Vagina (tissue), 2 donors: ENCODE measurements at regions not wholly inside any gene's neighbourhood (a gene's known extent, or its start where the extent isn't known, plus 50 kb on each side); places are given as distances from the start of the nearest gene placed in this dataset.

Source experiments
- DNase-seq, 2 donors: peaks; one replicate each; pipeline ENCODE4 v3.0.0-alpha.2; 2017; ENCODE audit errors: extremely low spot score in 2 of 2
- H3K27ac ChIP-seq: fragments of 200-600 bp; sonication (generic); one replicate; pipeline ENCODE4 v1.5.1; 2019
- H3K27me3 ChIP-seq: fragments of 200-600 bp; sonication (generic); one replicate; pipeline ENCODE4 v1.5.1; 2019
- H3K36me3 ChIP-seq, 2 donors: fragments of 200-600 bp; sonication (generic); one replicate each; pipeline ENCODE4 v1.5.1; 2017 to 2019
- H3K4me1 ChIP-seq: fragments of 200-600 bp; sonication (generic); one replicate; pipeline ENCODE4 v1.5.1; 2019
- H3K4me3 ChIP-seq, 2 donors: fragments of 200-600 bp; sonication (generic); 1 replicate in 1 of 2; 2 replicates in 1 of 2; pipeline ENCODE4 v1.5.1; 2016 to 2019
- H3K9me3 ChIP-seq: fragments of 200-600 bp; sonication (generic); one replicate; pipeline ENCODE4 v1.5.1; 2019
- CTCF ChIP-seq, 3 experiments: fragments of 450-650 bp in 2 of 3; fragments of 200-600 bp in 1 of 3; sonication (generic) in 1 of 3; IDR thresholded peaks; one replicate each; pipeline ENCODE4 v1.5.1; 2017 to 2019; ENCODE audit warnings: antibody characterized with exemption in 3 of 3, mild to moderate bottlenecking in 2 of 3, moderate library complexity in 2 of 3
- POLR2A ChIP-seq, 2 donors: fragments of 450-650 bp; IDR thresholded peaks; one replicate each; pipeline ENCODE4 v1.6.1; 2017; ENCODE audit warnings: antibody characterized with exemption in 2 of 2, mild to moderate bottlenecking in 2 of 2, moderate library complexity in 2 of 2
- POLR2AphosphoS5 ChIP-seq, 2 donors: sonication (generic); formaldehyde crosslinking; IDR thresholded peaks; one replicate each; pipeline ENCODE4 v1.9.0; 2017; ENCODE audit warnings: antibody characterized with exemption in 2 of 2, mild to moderate bottlenecking in 2 of 2, low read depth in 1 of 2; ENCODE audit not compliant: insufficient read depth in 1 of 2
- intact Hi-C: fragments of 100-400 bp; cut with DNase I; formaldehyde crosslinking; loops from one replicate; pipeline ENCODE4 v1.15.1; 2023

DNA sequence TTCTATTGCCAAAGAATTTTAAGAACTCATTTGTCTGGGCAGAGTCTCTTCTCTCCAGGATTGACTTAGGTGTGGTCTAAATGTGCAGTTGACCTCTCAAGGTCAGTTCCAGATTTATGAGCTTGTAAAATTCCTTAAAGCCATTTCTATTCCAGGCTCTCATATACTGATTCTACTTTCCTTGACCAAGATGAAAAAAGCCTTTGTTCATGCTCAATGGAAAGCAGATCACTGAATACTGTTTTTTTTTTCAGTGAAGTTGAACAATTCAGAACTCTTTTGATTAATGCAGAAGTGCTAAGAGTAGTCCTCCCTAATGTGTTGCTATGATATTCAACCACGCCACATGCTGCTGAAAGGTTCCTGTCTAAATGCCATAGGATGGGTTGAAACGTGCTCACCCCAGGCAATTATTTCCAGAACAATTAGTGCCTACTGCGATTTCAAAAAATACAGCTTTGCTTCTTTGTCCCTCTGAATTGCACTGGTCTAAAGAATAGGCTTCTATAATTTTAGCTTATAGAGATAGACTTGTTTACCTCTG, 312.4 kb upstream of the PABPC5 start:
- DNase-seq: no peak
- H3K27ac ChIP-seq: no peak overlapping the region
- no peaks in the 10 kb centered on the region for H3K4me1 ChIP-seq
- no peak overlapping the region for H3K4me3 ChIP-seq
- intact Hi-C loops: no loop called here
- H3K36me3 ChIP-seq: no peaks in the 10 kb centered on the region
- no peaks in the 10 kb centered on the region for H3K9me3 ChIP-seq
- no peaks in the 10 kb centered on the region for H3K27me3 ChIP-seq
- TF ChIP-seq CTCF (IDR thresholded peaks at IDR 0.05): no peak
- TF ChIP-seq POLR2A (IDR thresholded peaks at IDR 0.05): no peak
- TF ChIP-seq POLR2AphosphoS5 (IDR thresholded peaks at IDR 0.05; ENCODE audit: insufficient read depth in 1 of 2, low read depth in 1 of 2): no peak

- no peak for DNase-seq
- TF ChIP-seq POLR2A (IDR thresholded peaks at IDR 0.05): no peak
- no peak for TF ChIP-seq CTCF (IDR thresholded peaks at IDR 0.05)
- TF ChIP-seq POLR2AphosphoS5 (IDR thresholded peaks at IDR 0.05; ENCODE audit: insufficient read depth in 1 of 2, low read depth in 1 of 2): no peak
- H3K27me3 ChIP-seq: no peaks in the 10 kb centered on the region
- no peaks in the 10 kb centered on the region for H3K9me3 ChIP-seq
- H3K27ac ChIP-seq: no peak overlapping the region
- no peak overlapping the region for H3K4me3 ChIP-seq
- intact Hi-C loops: no loop called here
- H3K4me1 ChIP-seq: no peaks in the 10 kb centered on the region
- no peaks in the 10 kb centered on the region for H3K36me3 ChIP-seq
These were observed 296.8 kb upstream of the PABPC5 start for GRCh38 chrX:91137883-91138282.
